Neural cell (in vitro differentiated cells): ENCODE measurements at regions not wholly inside any gene's neighbourhood (a gene's known extent, or its start where the extent isn't known, plus 50 kb on each side); places are given as distances from the start of the nearest gene placed in this dataset.

ENCODE experiments used
- H2AFZ ChIP-seq: fragments of 200-600, 300-800 bp; sonication (generic), shearing (Covaris generic); 2 replicates; pipeline ENCODE4 v1.6.0; 2014; ENCODE audit warnings: low read depth, mild to moderate bottlenecking, antibody characterized with exemption, low read length, moderate library complexity
- H3F3A ChIP-seq: fragments of 200-600 bp; shearing (Covaris generic); 2 replicates; pipeline ENCODE4 v1.6.1; 2016; ENCODE audit warnings: mild to moderate bottlenecking, moderate library complexity, mixed read lengths, antibody characterized with exemption, low read length; ENCODE audit not compliant: insufficient read depth, poor library complexity, severe bottlenecking
- H3K27ac ChIP-seq: fragments of 200-600, 300-800 bp; sonication (generic), shearing (Covaris generic); 2 replicates; pipeline ENCODE4 v1.5.1; 2014; ENCODE audit warnings: mild to moderate bottlenecking, low read length, moderate library complexity
- H3K27me3 ChIP-seq: fragments of 300-800, 200-600 bp; sonication (generic), shearing (Covaris generic); 2 replicates; pipeline ENCODE4 v1.6.0; 2014; ENCODE audit warnings: mild to moderate bottlenecking, low read depth, low read length, moderate library complexity; ENCODE audit not compliant: insufficient read depth
- H3K36me3 ChIP-seq: fragments of 300-800, 200-600 bp; sonication (generic), shearing (Covaris generic); 2 replicates; pipeline ENCODE4 v1.5.1; 2014; ENCODE audit warnings: mild to moderate bottlenecking, antibody characterized with exemption, low read length, moderate library complexity; ENCODE audit not compliant: insufficient read depth
- H3K4me2 ChIP-seq: fragments of 300-800, 200-600 bp; sonication (generic), shearing (Covaris generic); 2 replicates; pipeline ENCODE4 v1.6.0; 2014; ENCODE audit warnings: mild to moderate bottlenecking, low read length
- H3K4me3 ChIP-seq: fragments of 300-800, 200-600 bp; sonication (generic), shearing (Covaris generic); 2 replicates; pipeline ENCODE4 v1.5.1; 2014; ENCODE audit warnings: mild to moderate bottlenecking, low read length, moderate library complexity
- H3K79me2 ChIP-seq: fragments of 200-600 bp; shearing (Covaris generic); replicated peaks from 2 replicates; pipeline ENCODE4 v1.6.0; 2014; ENCODE audit warnings: mild to moderate bottlenecking, low read length, moderate library complexity; ENCODE audit not compliant: insufficient read depth
- H3K9ac ChIP-seq: fragments of 300-800, 200-600 bp; sonication (generic), shearing (Covaris generic); 2 replicates; pipeline ENCODE4 v1.6.1; 2016; ENCODE audit warnings: mild to moderate bottlenecking, low read length, mixed read lengths
- H3K9me2 ChIP-seq: fragments of 200-600 bp; shearing (Covaris generic); 2 replicates; pipeline ENCODE4 v1.6.1; 2016; ENCODE audit warnings: mild to moderate bottlenecking, low read length, mixed read lengths; ENCODE audit not compliant: insufficient read depth
- H3K9me3 ChIP-seq: fragments of 200-600, 300-800 bp; sonication (generic), shearing (Covaris generic); 2 replicates; pipeline ENCODE4 v1.6.1; 2016; ENCODE audit warnings: mild to moderate bottlenecking, mixed run types, low read length, moderate library complexity, mixed read lengths
- H4K20me1 ChIP-seq: fragments of 200-600 bp; shearing (Covaris generic); 2 replicates; pipeline ENCODE4 v1.6.1; 2016; ENCODE audit warnings: mild to moderate bottlenecking, mixed run types; ENCODE audit not compliant: insufficient read depth
- EP300 ChIP-seq: fragments of 450-650 bp; conservative IDR thresholded peaks from 2 replicates; pipeline ENCODE4 v1.6.1; 2014; ENCODE audit warnings: antibody characterized with exemption, mild to moderate bottlenecking, moderate library complexity; ENCODE audit not compliant: poor library complexity, severe bottlenecking
- EZH2 ChIP-seq: fragments of 200-600, 300-800 bp; shearing (Covaris generic), sonication (generic); IDR thresholded peaks from 2 replicates; pipeline ENCODE4 v1.6.1; 2014; ENCODE audit warnings: antibody characterized with exemption, low read length, borderline replicate concordance, mild to moderate bottlenecking; ENCODE audit not compliant: insufficient read depth, poor library complexity, severe bottlenecking
- MXI1 ChIP-seq: fragments of 450-650 bp; conservative IDR thresholded peaks from 2 replicates; pipeline ENCODE4 v1.6.1; 2014; ENCODE audit warnings: antibody characterized with exemption, mild to moderate bottlenecking; ENCODE audit not compliant: poor library complexity, severe bottlenecking
- POLR2AphosphoS5 ChIP-seq: IDR thresholded peaks from 2 replicates; pipeline ENCODE4 v1.6.1; 2012
- RAD21 ChIP-seq: fragments of 450-650 bp; conservative IDR thresholded peaks from 2 replicates; pipeline ENCODE4 v1.6.1; 2014; ENCODE audit warnings: antibody characterized with exemption, mild to moderate bottlenecking, moderate library complexity
- SMC3 ChIP-seq: fragments of 450-650 bp; conservative IDR thresholded peaks from 2 replicates; pipeline ENCODE4 v1.6.1; 2014; ENCODE audit warnings: antibody characterized with exemption, mild to moderate bottlenecking, moderate library complexity; ENCODE audit not compliant: poor library complexity
- TAF1 ChIP-seq: IDR thresholded peaks from 2 replicates; pipeline ENCODE4 v1.6.1; 2012; ENCODE audit warnings: low read depth
- TF ChIP-seq, protein P1 (sequence below): fragments of 450-650 bp; IDR thresholded peaks from 2 replicates; pipeline ENCODE4 v1.5.1; 2014; ENCODE audit warnings: antibody characterized with exemption, mild to moderate bottlenecking, moderate library complexity; ENCODE audit not compliant: poor library complexity, severe bottlenecking
- TF ChIP-seq, protein P2 (sequence below): IDR thresholded peaks from 2 replicates; pipeline ENCODE4 v1.6.1; 2012; ENCODE audit warnings: borderline replicate concordance

DNA sequence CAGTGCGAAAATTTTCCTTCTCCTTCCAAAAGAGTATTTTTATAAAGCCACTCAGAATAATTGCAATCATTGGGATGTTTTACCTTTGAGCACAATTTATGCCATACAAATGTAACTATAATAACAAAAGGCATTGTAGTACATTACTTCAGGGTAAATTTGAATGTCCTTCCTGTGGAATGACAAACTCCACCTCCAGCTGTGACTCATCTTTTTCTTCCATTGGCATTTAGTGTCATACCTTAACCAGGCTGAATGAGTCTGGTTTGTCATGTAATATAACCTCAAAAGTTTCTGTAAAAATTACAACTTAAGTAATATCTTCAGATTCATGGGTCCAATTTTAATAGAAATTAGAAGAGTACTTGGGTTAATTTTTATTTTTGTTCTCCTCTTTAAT lies 93.3 kb downstream of the TMEM47 start:
- Histone ChIP-seq H2AFZ (no peak overlapping the region), H3K9me2 (no peaks in the 10 kb centered on the region), H3K36me3 (no peaks in the 10 kb centered on the region), H4K20me1 (no peaks in the 10 kb centered on the region), H3F3A (no peaks in the 10 kb centered on the region), H3K27me3 (no peaks in the 10 kb centered on the region), H3K9me3 (no peaks in the 10 kb centered on the region), H3K79me2 (no peaks in the 10 kb centered on the region), H3K27ac (no peak overlapping the region), H3K9ac (no peak overlapping the region), H3K4me3 (no peak overlapping the region), H3K4me2 (no peak overlapping the region)
- TF ChIP-seq TAF1: no peak
- no peak for TF ChIP-seq EZH2
- no peak for TF ChIP-seq POLR2AphosphoS5
- TF ChIP-seq, protein P1, sequence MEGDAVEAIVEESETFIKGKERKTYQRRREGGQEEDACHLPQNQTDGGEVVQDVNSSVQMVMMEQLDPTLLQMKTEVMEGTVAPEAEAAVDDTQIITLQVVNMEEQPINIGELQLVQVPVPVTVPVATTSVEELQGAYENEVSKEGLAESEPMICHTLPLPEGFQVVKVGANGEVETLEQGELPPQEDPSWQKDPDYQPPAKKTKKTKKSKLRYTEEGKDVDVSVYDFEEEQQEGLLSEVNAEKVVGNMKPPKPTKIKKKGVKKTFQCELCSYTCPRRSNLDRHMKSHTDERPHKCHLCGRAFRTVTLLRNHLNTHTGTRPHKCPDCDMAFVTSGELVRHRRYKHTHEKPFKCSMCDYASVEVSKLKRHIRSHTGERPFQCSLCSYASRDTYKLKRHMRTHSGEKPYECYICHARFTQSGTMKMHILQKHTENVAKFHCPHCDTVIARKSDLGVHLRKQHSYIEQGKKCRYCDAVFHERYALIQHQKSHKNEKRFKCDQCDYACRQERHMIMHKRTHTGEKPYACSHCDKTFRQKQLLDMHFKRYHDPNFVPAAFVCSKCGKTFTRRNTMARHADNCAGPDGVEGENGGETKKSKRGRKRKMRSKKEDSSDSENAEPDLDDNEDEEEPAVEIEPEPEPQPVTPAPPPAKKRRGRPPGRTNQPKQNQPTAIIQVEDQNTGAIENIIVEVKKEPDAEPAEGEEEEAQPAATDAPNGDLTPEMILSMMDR: no peak
- TF ChIP-seq RAD21: no peak
- no peak for TF ChIP-seq SMC3
- TF ChIP-seq MXI1: no peak
- TF ChIP-seq EP300: no peak
- TF ChIP-seq, protein P2, sequence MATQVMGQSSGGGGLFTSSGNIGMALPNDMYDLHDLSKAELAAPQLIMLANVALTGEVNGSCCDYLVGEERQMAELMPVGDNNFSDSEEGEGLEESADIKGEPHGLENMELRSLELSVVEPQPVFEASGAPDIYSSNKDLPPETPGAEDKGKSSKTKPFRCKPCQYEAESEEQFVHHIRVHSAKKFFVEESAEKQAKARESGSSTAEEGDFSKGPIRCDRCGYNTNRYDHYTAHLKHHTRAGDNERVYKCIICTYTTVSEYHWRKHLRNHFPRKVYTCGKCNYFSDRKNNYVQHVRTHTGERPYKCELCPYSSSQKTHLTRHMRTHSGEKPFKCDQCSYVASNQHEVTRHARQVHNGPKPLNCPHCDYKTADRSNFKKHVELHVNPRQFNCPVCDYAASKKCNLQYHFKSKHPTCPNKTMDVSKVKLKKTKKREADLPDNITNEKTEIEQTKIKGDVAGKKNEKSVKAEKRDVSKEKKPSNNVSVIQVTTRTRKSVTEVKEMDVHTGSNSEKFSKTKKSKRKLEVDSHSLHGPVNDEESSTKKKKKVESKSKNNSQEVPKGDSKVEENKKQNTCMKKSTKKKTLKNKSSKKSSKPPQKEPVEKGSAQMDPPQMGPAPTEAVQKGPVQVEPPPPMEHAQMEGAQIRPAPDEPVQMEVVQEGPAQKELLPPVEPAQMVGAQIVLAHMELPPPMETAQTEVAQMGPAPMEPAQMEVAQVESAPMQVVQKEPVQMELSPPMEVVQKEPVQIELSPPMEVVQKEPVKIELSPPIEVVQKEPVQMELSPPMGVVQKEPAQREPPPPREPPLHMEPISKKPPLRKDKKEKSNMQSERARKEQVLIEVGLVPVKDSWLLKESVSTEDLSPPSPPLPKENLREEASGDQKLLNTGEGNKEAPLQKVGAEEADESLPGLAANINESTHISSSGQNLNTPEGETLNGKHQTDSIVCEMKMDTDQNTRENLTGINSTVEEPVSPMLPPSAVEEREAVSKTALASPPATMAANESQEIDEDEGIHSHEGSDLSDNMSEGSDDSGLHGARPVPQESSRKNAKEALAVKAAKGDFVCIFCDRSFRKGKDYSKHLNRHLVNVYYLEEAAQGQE: no peak

DNA sequence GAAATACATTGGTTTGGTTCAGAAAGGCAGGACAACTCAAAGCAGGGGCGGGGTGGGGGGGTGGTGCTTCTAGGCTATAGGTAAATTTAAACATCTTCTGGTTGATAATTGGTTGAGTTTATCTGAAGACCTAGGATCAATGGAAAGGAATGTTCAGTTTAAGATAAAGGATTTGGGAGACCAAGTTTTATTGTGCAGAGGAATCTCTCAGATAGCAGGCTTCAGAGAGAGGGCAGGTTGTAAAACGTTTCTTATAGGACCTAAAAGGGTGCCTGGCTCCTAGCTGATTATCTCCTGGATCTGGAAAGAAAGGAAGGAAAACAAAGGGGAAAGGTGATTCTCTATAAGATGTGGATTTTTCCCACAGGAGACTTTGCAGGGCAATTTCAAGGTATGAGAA lies 94.0 kb downstream of the TMEM47 start:
- H3K9me2 ChIP-seq: no peaks in the 10 kb centered on the region
- no peak overlapping the region for H3K4me3 ChIP-seq
- H3K4me2 ChIP-seq: no peak overlapping the region
- H3K27ac ChIP-seq: no peak overlapping the region
- TF ChIP-seq RAD21 (no peak), POLR2AphosphoS5 (no peak), EZH2 (no peak), EP300 (no peak), TAF1 (no peak), SMC3 (no peak), MXI1 (no peak)
- TF ChIP-seq, protein P1: no peak
- TF ChIP-seq, protein P2: no peak
- no peaks in the 10 kb centered on the region for H3K27me3 ChIP-seq
- no peaks in the 10 kb centered on the region for H3K79me2 ChIP-seq
- no peak overlapping the region for H2AFZ ChIP-seq
- H4K20me1 ChIP-seq: no peaks in the 10 kb centered on the region
- H3K9me3 ChIP-seq: no peaks in the 10 kb centered on the region
- H3K9ac ChIP-seq: no peak overlapping the region
- H3F3A ChIP-seq: no peaks in the 10 kb centered on the region
- no peaks in the 10 kb centered on the region for H3K36me3 ChIP-seq
